Stimulated activated CD8-positive, alpha-beta memory T cell treated with anti-CD3 and anti-CD28 coated beads, Interleukin-4, amount 100 ng/mL, for 48 hours (primary cell): ENCODE measurements at regions not wholly inside any gene's neighbourhood (a gene's known extent, or its start where the extent isn't known, plus 50 kb on each side); places are given as distances from the start of the nearest gene placed in this dataset.
"Not testable (repeated sequence)": the region's sequence is repeated elsewhere in the genome, so short reads cannot be mapped to it uniquely, and the experiment has no call there.

Source experiments
- DNase-seq: peaks from one replicate; pipeline ENCODE4 v3.0.0-alpha.2; 2020

- no peak for DNase-seq
These were observed 320.6 kb downstream of the FOXO1 start for GRCh38 chr13:40345654-40346372.

GRCh38 chr13:40346592-40346991 is 319.8 kb downstream of the FOXO1 start:
- DNase-seq: no peak

- DNase-seq: no peak
These were observed 318.3 kb downstream of the FOXO1 start for GRCh38 chr13:40348096-40348679.

GRCh38 chr13:40350283-40350992 is 316.0 kb downstream of the FOXO1 start:
- no peak for DNase-seq

- DNase-seq: no peak
These were observed 314.7 kb downstream of the FOXO1 start for GRCh38 chr13:40351537-40352379.

GRCh38 chr13:40352380-40352778 is 314.1 kb downstream of the FOXO1 start:
- no peak for DNase-seq

- DNase-seq: no peak
These were observed 313.5 kb downstream of the FOXO1 start for GRCh38 chr13:40352802-40353562.

- no peak for DNase-seq
These were observed 311.2 kb downstream of the FOXO1 start for GRCh38 chr13:40355126-40355724.

- DNase-seq: no peak
These were observed 310.4 kb downstream of the FOXO1 start for GRCh38 chr13:40356011-40356410.

GRCh38 chr13:40356458-40356857 is 310.0 kb downstream of the FOXO1 start:
- DNase-seq: not testable (repeated sequence)

GRCh38 chr13:40362502-40362901 is 303.9 kb downstream of the FOXO1 start:
- DNase-seq: no peak

- no peak for DNase-seq
These were observed 302.8 kb downstream of the FOXO1 start for GRCh38 chr13:40363653-40364052.

GRCh38 chr13:40366119-40366518 is 300.3 kb downstream of the FOXO1 start:
- no peak for DNase-seq

- no peak for DNase-seq
These were observed 298.1 kb downstream of the FOXO1 start for GRCh38 chr13:40368127-40368891.

- DNase-seq: no peak
These were observed 295.8 kb downstream of the FOXO1 start for GRCh38 chr13:40370661-40371060.

- DNase-seq: no peak
These were observed 294.8 kb downstream of the FOXO1 start for GRCh38 chr13:40371531-40372125.

GRCh38 chr13:40373608-40374007 is 292.8 kb downstream of the FOXO1 start:
- DNase-seq: peak; percentile 72

GRCh38 chr13:40375489-40376171 is 290.8 kb downstream of the FOXO1 start:
- DNase-seq: no peak

GRCh38 chr13:40376296-40376849 is 290.1 kb downstream of the FOXO1 start:
- no peak for DNase-seq
